PFSK-1 (cell line): ENCODE measurements at regions not wholly inside any gene's neighbourhood (a gene's known extent, or its start where the extent isn't known, plus 50 kb on each side); places are given as distances from the start of the nearest gene placed in this dataset.

ENCODE experiments used
- POLR2AphosphoS5 ChIP-seq: IDR thresholded peaks from 2 replicates; pipeline ENCODE4 v1.6.1; 2012; ENCODE audit warnings: low read depth, mild to moderate bottlenecking, control low read depth, low read length, moderate library complexity
- SIN3A ChIP-seq: IDR thresholded peaks from 2 replicates; pipeline ENCODE4 v1.6.1; 2012; ENCODE audit warnings: mild to moderate bottlenecking, low read length, moderate library complexity, borderline replicate concordance; ENCODE audit not compliant: insufficient read depth
- TAF1 ChIP-seq: IDR thresholded peaks from 2 replicates; pipeline ENCODE4 v1.6.1; 2012; ENCODE audit warnings: low read length, control low read depth, borderline replicate concordance; ENCODE audit not compliant: insufficient read depth

GRCh38 chr2:83063933-83064332 is 1395.1 kb downstream of the SUCLG1 start:
- TF ChIP-seq POLR2AphosphoS5 = no peak
- TF ChIP-seq TAF1 = no peak
- TF ChIP-seq SIN3A = no peak
